ENCODE measurements at regions not wholly inside any gene's neighbourhood (a gene's known extent, or its start where the extent isn't known, plus 50 kb on each side); places are given as distances from the start of the nearest gene placed in this dataset.

GRCh38 chr12:19008102-19008501, 121.4 kb upstream of the PLEKHA5 start:
- no peak for TF ChIP-seq CTCF (IDR thresholded peaks at IDR 0.05; ENCODE audit: low read depth, low read length)
- in situ Hi-C loops (cut with HindIII; ENCODE audit: low sequenced_read_pairs): no loop called here

GRCh38 chr12:19010087-19010486, 119.4 kb upstream of the PLEKHA5 start:
- H3K4me3 ChIP-seq (ENCODE audit: low read depth, low read length): no peak overlapping the region
- TF ChIP-seq CTCF (IDR thresholded peaks at IDR 0.05; ENCODE audit: low read depth, low read length): no peak
- DNase-seq (ENCODE audit: low read depth, low spot score): no peak
- in situ Hi-C loops (cut with HindIII; ENCODE audit: low sequenced_read_pairs): no loop called here

More at GRCh38 chr12:19008102-19008501, 121.4 kb upstream of the PLEKHA5 start:
- no peak for DNase-seq (ENCODE audit: low read depth, low spot score)
- H3K4me3 ChIP-seq (ENCODE audit: low read depth, low read length): no peak overlapping the region

GRCh38 chr12:19010726-19011125, 118.8 kb upstream of the PLEKHA5 start:
- no peak for DNase-seq (ENCODE audit: low read depth, low spot score)
- no peak for TF ChIP-seq CTCF (IDR thresholded peaks at IDR 0.05; ENCODE audit: low read depth, low read length)
- in situ Hi-C loops (cut with HindIII; ENCODE audit: low sequenced_read_pairs): no loop called here
- H3K4me3 ChIP-seq (ENCODE audit: low read depth, low read length): no peak overlapping the region

GRCh38 chr12:19012965-19013364, 116.6 kb upstream of the PLEKHA5 start:
- in situ Hi-C loops (cut with HindIII; ENCODE audit: low sequenced_read_pairs): no loop called here
- DNase-seq (ENCODE audit: low read depth, low spot score): no peak
- TF ChIP-seq CTCF (IDR thresholded peaks at IDR 0.05; ENCODE audit: low read depth, low read length): no peak
- H3K4me3 ChIP-seq (ENCODE audit: low read depth, low read length): no peak overlapping the region

GRCh38 chr12:19014240-19014639, 115.3 kb upstream of the PLEKHA5 start:
- DNase-seq (ENCODE audit: low read depth, low spot score): peak; percentile 30
- H3K4me3 ChIP-seq (ENCODE audit: low read depth, low read length): no peak overlapping the region
- in situ Hi-C loops (cut with HindIII; ENCODE audit: low sequenced_read_pairs): no loop called here
- TF ChIP-seq CTCF (IDR thresholded peaks at IDR 0.05; ENCODE audit: low read depth, low read length): no peak

- no peak for DNase-seq (ENCODE audit: low read depth, low spot score)
- no peak overlapping the region for H3K4me3 ChIP-seq (ENCODE audit: low read depth, low read length)
- in situ Hi-C loops (cut with HindIII; ENCODE audit: low sequenced_read_pairs): no loop called here
- TF ChIP-seq CTCF (IDR thresholded peaks at IDR 0.05; ENCODE audit: low read depth, low read length): no peak
These were observed 114.2 kb upstream of the PLEKHA5 start for GRCh38 chr12:19015285-19015684.

Data from astrocyte of the spinal cord (primary cell).